ENCODE measurements at regions not wholly inside any gene's neighbourhood (a gene's known extent, or its start where the extent isn't known, plus 50 kb on each side); places are given as distances from the start of the nearest gene placed in this dataset.
"Not testable (repeated sequence)": the region's sequence is repeated elsewhere in the genome, so short reads cannot be mapped to it uniquely, and the experiment has no call there.

GRCh38 chr1:234913278-234913649, 215.4 kb downstream of the TOMM20 start:
- peaks cover 35% of the 10 kb centered on the region for H3K4me1 ChIP-seq (ENCODE audit: insufficient read depth, low read length)
- no peak overlapping the region for H3K4me3 ChIP-seq (ENCODE audit: low read length)
- H3K9me3 ChIP-seq (ENCODE audit: low read depth, low read length), result no peaks in the 10 kb centered on the region
- no peaks in the 10 kb centered on the region for H3K27me3 ChIP-seq (ENCODE audit: insufficient read depth, low read length)

GRCh38 chr1:234912548-234913277, 215.9 kb downstream of the TOMM20 start:
- peaks cover 29% of the 10 kb centered on the region for H3K4me1 ChIP-seq (ENCODE audit: insufficient read depth, low read length)
- H3K9me3 ChIP-seq (ENCODE audit: low read depth, low read length), result no peaks in the 10 kb centered on the region
- no peak overlapping the region for H3K4me3 ChIP-seq (ENCODE audit: low read length)
- no peaks in the 10 kb centered on the region for H3K27me3 ChIP-seq (ENCODE audit: insufficient read depth, low read length)

- Histone ChIP-seq H3K9me3 (ENCODE audit: low read depth, low read length) (no peaks in the 10 kb centered on the region), H3K27me3 (ENCODE audit: insufficient read depth, low read length) (no peaks in the 10 kb centered on the region), H3K4me1 (ENCODE audit: insufficient read depth, low read length) (peaks cover 28% of the 10 kb centered on the region), H3K4me3 (ENCODE audit: low read length) (no peak overlapping the region)
Observed at GRCh38 chr1:234911787-234912186, 216.8 kb downstream of the TOMM20 start.

- not testable (repeated sequence) for H3K27me3 ChIP-seq (ENCODE audit: insufficient read depth, low read length); H3K9me3 ChIP-seq (ENCODE audit: low read depth, low read length); H3K4me3 ChIP-seq (ENCODE audit: low read length)
- H3K4me1 ChIP-seq (ENCODE audit: insufficient read depth, low read length), result peaks cover 25% of the 10 kb centered on the region
Observed at GRCh38 chr1:234911136-234911535, 217.5 kb downstream of the TOMM20 start.

- Histone ChIP-seq H3K4me1 (ENCODE audit: insufficient read depth, low read length) (peaks cover 20% of the 10 kb centered on the region), H3K27me3 (ENCODE audit: insufficient read depth, low read length) (no peaks in the 10 kb centered on the region), H3K4me3 (ENCODE audit: low read length) (no peak overlapping the region), H3K9me3 (ENCODE audit: low read depth, low read length) (no peaks in the 10 kb centered on the region)
Observed at GRCh38 chr1:234909851-234910250, 218.8 kb downstream of the TOMM20 start.

GRCh38 chr1:234909307-234909810, 219.3 kb downstream of the TOMM20 start:
- H3K4me3 ChIP-seq (ENCODE audit: low read length), result no peak overlapping the region
- peaks cover 20% of the 10 kb centered on the region for H3K4me1 ChIP-seq (ENCODE audit: insufficient read depth, low read length)
- H3K9me3 ChIP-seq (ENCODE audit: low read depth, low read length), result no peaks in the 10 kb centered on the region
- H3K27me3 ChIP-seq (ENCODE audit: insufficient read depth, low read length), result no peaks in the 10 kb centered on the region

- peaks cover 20% of the 10 kb centered on the region for H3K4me1 ChIP-seq (ENCODE audit: insufficient read depth, low read length)
- no peaks in the 10 kb centered on the region for H3K9me3 ChIP-seq (ENCODE audit: low read depth, low read length)
- no peaks in the 10 kb centered on the region for H3K27me3 ChIP-seq (ENCODE audit: insufficient read depth, low read length)
- no peak overlapping the region for H3K4me3 ChIP-seq (ENCODE audit: low read length)
Observed at GRCh38 chr1:234908571-234908970, 220.1 kb downstream of the TOMM20 start.

- Histone ChIP-seq H3K9me3 (ENCODE audit: low read depth, low read length) (no peaks in the 10 kb centered on the region), H3K27me3 (ENCODE audit: insufficient read depth, low read length) (no peaks in the 10 kb centered on the region), H3K4me3 (ENCODE audit: low read length) (no peak overlapping the region), H3K4me1 (ENCODE audit: insufficient read depth, low read length) (peaks cover 20% of the 10 kb centered on the region)
Observed at GRCh38 chr1:234907940-234908405, 220.7 kb downstream of the TOMM20 start.

GRCh38 chr1:234907208-234907939, 221.3 kb downstream of the TOMM20 start:
- Histone ChIP-seq H3K27me3 (ENCODE audit: insufficient read depth, low read length) (no peaks in the 10 kb centered on the region), H3K4me3 (ENCODE audit: low read length) (no peak overlapping the region), H3K4me1 (ENCODE audit: insufficient read depth, low read length) (peaks cover 14% of the 10 kb centered on the region), H3K9me3 (ENCODE audit: low read depth, low read length) (no peaks in the 10 kb centered on the region)

- Histone ChIP-seq H3K4me3 (ENCODE audit: low read length) (no peak overlapping the region), H3K4me1 (ENCODE audit: insufficient read depth, low read length) (peaks cover 7% of the 10 kb centered on the region), H3K27me3 (ENCODE audit: insufficient read depth, low read length) (no peaks in the 10 kb centered on the region), H3K9me3 (ENCODE audit: low read depth, low read length) (no peaks in the 10 kb centered on the region)
Observed at GRCh38 chr1:234906654-234907053, 222.0 kb downstream of the TOMM20 start.

GRCh38 chr1:234902774-234903547, 225.7 kb downstream of the TOMM20 start:
- H3K4me3 ChIP-seq (ENCODE audit: low read length), result no peak overlapping the region
- H3K27me3 ChIP-seq (ENCODE audit: insufficient read depth, low read length), result no peaks in the 10 kb centered on the region
- no peaks in the 10 kb centered on the region for H3K9me3 ChIP-seq (ENCODE audit: low read depth, low read length)

GRCh38 chr1:234901491-234902049, 227.1 kb downstream of the TOMM20 start:
- H3K4me1 ChIP-seq (ENCODE audit: insufficient read depth, low read length), result no peaks in the 10 kb centered on the region
- H3K4me3 ChIP-seq (ENCODE audit: low read length), result no peak overlapping the region
- no peaks in the 10 kb centered on the region for H3K27me3 ChIP-seq (ENCODE audit: insufficient read depth, low read length)
- no peaks in the 10 kb centered on the region for H3K9me3 ChIP-seq (ENCODE audit: low read depth, low read length)

More at GRCh38 chr1:234902774-234903547, 225.7 kb downstream of the TOMM20 start:
- no peaks in the 10 kb centered on the region for H3K4me1 ChIP-seq (ENCODE audit: insufficient read depth, low read length)

- Histone ChIP-seq H3K4me1 (ENCODE audit: insufficient read depth, low read length) (no peaks in the 10 kb centered on the region), H3K4me3 (ENCODE audit: low read length) (no peak overlapping the region), H3K27me3 (ENCODE audit: insufficient read depth, low read length) (no peaks in the 10 kb centered on the region), H3K9me3 (ENCODE audit: low read depth, low read length) (no peaks in the 10 kb centered on the region)
Observed at GRCh38 chr1:234900595-234900994, 228.0 kb downstream of the TOMM20 start.

- no peaks in the 10 kb centered on the region for H3K27me3 ChIP-seq (ENCODE audit: insufficient read depth, low read length)
- no peak overlapping the region for H3K4me3 ChIP-seq (ENCODE audit: low read length)
- no peaks in the 10 kb centered on the region for H3K4me1 ChIP-seq (ENCODE audit: insufficient read depth, low read length)
- H3K9me3 ChIP-seq (ENCODE audit: low read depth, low read length), result no peaks in the 10 kb centered on the region
Observed at GRCh38 chr1:234899730-234900072, 228.9 kb downstream of the TOMM20 start.
